Upper lobe of left lung (tissue), 4 donors: ENCODE measurements at regions not wholly inside any gene's neighbourhood (a gene's known extent, or its start where the extent isn't known, plus 50 kb on each side); places are given as distances from the start of the nearest gene placed in this dataset.

Source experiments
- small RNA-seq, 4 donors: library from RNA; depleted of rRNA; stranded (forward); fragments of <200 nt; gene quantifications; one replicate each; pipeline ENCODE3, GENCODE V24; 2016

Small RNA genes in the stretch of these regions (small RNA-seq; reads per million reads assigned to genes)
- 0 reads per million in 4 donors for gene AC092670.1
- gene RNU6-1054P, result 0 reads per million in 4 donors
